ENCODE measurements at regions not wholly inside any gene's neighbourhood (a gene's known extent, or its start where the extent isn't known, plus 50 kb on each side); places are given as distances from the start of the nearest gene placed in this dataset.
"Not testable (repeated sequence)": the region's sequence is repeated elsewhere in the genome, so short reads cannot be mapped to it uniquely, and the experiment has no call there.

- no peak overlapping the region for H3K4me2 ChIP-seq (ENCODE audit: low read length)
Observed at GRCh38 chr20:56748476-56749377, 119.6 kb downstream of the TFAP2C start.

GRCh38 chr20:56750430-56750829 is 121.3 kb downstream of the TFAP2C start:
- Histone ChIP-seq H3K9ac (ENCODE audit: low read length) (no peak overlapping the region), H3K36me3 (replicated peaks; ENCODE audit: low read depth, low read length) (no peaks in the 10 kb centered on the region), H3K4me2 (ENCODE audit: low read length) (no peak overlapping the region), H3K27me3 (ENCODE audit: low read depth, low read length) (peaks cover 45% of the 10 kb centered on the region), H3K9me3 (ENCODE audit: insufficient read depth, low read length) (no peaks in the 10 kb centered on the region), H4K20me1 (ENCODE audit: insufficient read depth, low read length) (no peaks in the 10 kb centered on the region), H3K4me3 (ENCODE audit: low read length) (no peak overlapping the region), H3K27ac (ENCODE audit: low read length) (no peak overlapping the region), H3K79me2 (ENCODE audit: low read length) (no peaks in the 10 kb centered on the region), H2AFZ (ENCODE audit: low read depth, low read length) (no peak overlapping the region), H3K4me1 (ENCODE audit: low read length) (no peaks in the 10 kb centered on the region)
- no peak for TF ChIP-seq CTCF (IDR thresholded peaks at IDR 0.05; ENCODE audit: low read depth, low read length)
- no peak for TF ChIP-seq EZH2phosphoT487 (IDR thresholded peaks at IDR 0.05; ENCODE audit: low read depth)

More at GRCh38 chr20:56748476-56749377, 119.6 kb downstream of the TFAP2C start:
- Histone ChIP-seq H3K4me1 (ENCODE audit: low read length) (no peaks in the 10 kb centered on the region), H3K27me3 (ENCODE audit: low read depth, low read length) (peaks cover 37% of the 10 kb centered on the region), H4K20me1 (ENCODE audit: insufficient read depth, low read length) (no peaks in the 10 kb centered on the region), H3K27ac (ENCODE audit: low read length) (no peak overlapping the region), H3K9ac (ENCODE audit: low read length) (no peak overlapping the region), H3K36me3 (replicated peaks; ENCODE audit: low read depth, low read length) (no peaks in the 10 kb centered on the region), H3K4me3 (ENCODE audit: low read length) (no peak overlapping the region), H3K79me2 (ENCODE audit: low read length) (no peaks in the 10 kb centered on the region), H3K9me3 (ENCODE audit: insufficient read depth, low read length) (no peaks in the 10 kb centered on the region), H2AFZ (ENCODE audit: low read depth, low read length) (no peak overlapping the region)
- TF ChIP-seq EZH2phosphoT487 (IDR thresholded peaks at IDR 0.05; ENCODE audit: low read depth) (no peak), CTCF (IDR thresholded peaks at IDR 0.05; ENCODE audit: low read depth, low read length) (no peak)

- Histone ChIP-seq H3K4me1 (ENCODE audit: low read length) (no peaks in the 10 kb centered on the region), H3K4me3 (ENCODE audit: low read length) (no peak overlapping the region), H3K79me2 (ENCODE audit: low read length) (no peaks in the 10 kb centered on the region), H4K20me1 (ENCODE audit: insufficient read depth, low read length) (no peaks in the 10 kb centered on the region), H3K4me2 (ENCODE audit: low read length) (no peak overlapping the region), H3K27ac (ENCODE audit: low read length) (no peak overlapping the region), H2AFZ (ENCODE audit: low read depth, low read length) (no peak overlapping the region), H3K27me3 (ENCODE audit: low read depth, low read length) (peaks cover 52% of the 10 kb centered on the region), H3K36me3 (replicated peaks; ENCODE audit: low read depth, low read length) (no peaks in the 10 kb centered on the region), H3K9me3 (ENCODE audit: insufficient read depth, low read length) (no peaks in the 10 kb centered on the region), H3K9ac (ENCODE audit: low read length) (no peak overlapping the region)
- no peak for TF ChIP-seq EZH2phosphoT487 (IDR thresholded peaks at IDR 0.05; ENCODE audit: low read depth)
- TF ChIP-seq CTCF (IDR thresholded peaks at IDR 0.05; ENCODE audit: low read depth, low read length) = no peak
Observed at GRCh38 chr20:56752274-56752673, 123.2 kb downstream of the TFAP2C start.

- H4K20me1 ChIP-seq (ENCODE audit: insufficient read depth, low read length) = no peaks in the 10 kb centered on the region
- H3K9me3 ChIP-seq (ENCODE audit: insufficient read depth, low read length) = no peaks in the 10 kb centered on the region
- H3K27me3 ChIP-seq (ENCODE audit: low read depth, low read length) = peaks cover 46% of the 10 kb centered on the region
- no peaks in the 10 kb centered on the region for H3K36me3 ChIP-seq (replicated peaks; ENCODE audit: low read depth, low read length)
- no peak overlapping the region for H3K27ac ChIP-seq (ENCODE audit: low read length)
- H3K4me1 ChIP-seq (ENCODE audit: low read length) = no peaks in the 10 kb centered on the region
- no peak for TF ChIP-seq EZH2phosphoT487 (IDR thresholded peaks at IDR 0.05; ENCODE audit: low read depth)
- no peak for TF ChIP-seq CTCF (IDR thresholded peaks at IDR 0.05; ENCODE audit: low read depth, low read length)
- no peak overlapping the region for H3K9ac ChIP-seq (ENCODE audit: low read length)
- no peak overlapping the region for H3K4me3 ChIP-seq (ENCODE audit: low read length)
- H3K79me2 ChIP-seq (ENCODE audit: low read length) = no peaks in the 10 kb centered on the region
- H3K4me2 ChIP-seq (ENCODE audit: low read length) = no peak overlapping the region
- H2AFZ ChIP-seq (ENCODE audit: low read depth, low read length) = no peak overlapping the region
Observed at GRCh38 chr20:56755201-56755600, 126.1 kb downstream of the TFAP2C start.

GRCh38 chr20:56756658-56757057 is 127.6 kb downstream of the TFAP2C start:
- not testable (repeated sequence) for H3K9me3 ChIP-seq (ENCODE audit: insufficient read depth, low read length); H3K4me2 ChIP-seq (ENCODE audit: low read length); H3K27ac ChIP-seq (ENCODE audit: low read length); H4K20me1 ChIP-seq (ENCODE audit: insufficient read depth, low read length); H3K9ac ChIP-seq (ENCODE audit: low read length); H3K4me3 ChIP-seq (ENCODE audit: low read length); H3K36me3 ChIP-seq (replicated peaks; ENCODE audit: low read depth, low read length); H3K4me1 ChIP-seq (ENCODE audit: low read length); H3K79me2 ChIP-seq (ENCODE audit: low read length); H2AFZ ChIP-seq (ENCODE audit: low read depth, low read length)
- peaks cover 38% of the 10 kb centered on the region for H3K27me3 ChIP-seq (ENCODE audit: low read depth, low read length)
